HCT116 (cell line): ENCODE measurements at regions not wholly inside any gene's neighbourhood (a gene's known extent, or its start where the extent isn't known, plus 50 kb on each side); places are given as distances from the start of the nearest gene placed in this dataset.

Experiments
- ATAC-seq: fragments of 200-7000 bp; cut with Tn5 transposase; 2 replicates; pipeline ENCODE4 v1.9.1; 2020; ENCODE audit warnings: mild to moderate bottlenecking, moderate library complexity
- BruUV-seq: library from RNA; stranded (reverse); fragments of 400-500 nt; replicated peaks from 2 replicates; lab custom pipeline; 2021; lab: Mats Ljungman, UMichigan
- CTCF ChIA-PET: fragments of 300-600 bp; sonication (Branson Sonifier 250); formaldehyde crosslinking; loops from one replicate; lab custom pipeline; 2021; ENCODE audit warnings: antibody characterized with exemption; lab: Charles Lee
- POLR2A ChIA-PET: fragments of 300-600, 350-600 bp; sonication (Branson Sonifier 250); formaldehyde crosslinking; loops from one replicate; lab custom pipeline; 2021; ENCODE audit warnings: antibody characterized with exemption; lab: Charles Lee
- RAD21 ChIA-PET, 2 experiments: fragments of 300-600 bp; sonication (Branson Sonifier 250); formaldehyde crosslinking; loops; one replicate each; lab custom pipeline; 2023; ENCODE audit warnings: low total read pairs in 2 of 2; ENCODE audit not compliant: uncharacterized antibody in 2 of 2, unreplicated experiment in 2 of 2, low non-redundant PET in 1 of 2; lab: Charles Lee
- DNase-seq: peaks from one replicate; pipeline ENCODE4 v3.0.0-alpha.2; 2010; ENCODE audit warnings: low read depth, low spot score
- H2AFZ ChIP-seq: fragments of 200-600 bp; shearing (Covaris generic), sonication (generic); 2 replicates; pipeline ENCODE4 v1.6.1; 2017; ENCODE audit warnings: low read depth, mixed run types, mixed read lengths, antibody characterized with exemption, low read length; ENCODE audit not compliant: poor library complexity, severe bottlenecking
- H3K27ac ChIP-seq: 2 replicates; pipeline ENCODE4 v1.5.1; 2012; ENCODE audit warnings: low read depth, low read length
- H3K27me3 ChIP-seq: fragments of 200-600 bp; sonication (generic); 2 replicates; pipeline ENCODE4 v1.6.1; 2016; ENCODE audit warnings: mixed run types, low read length, mixed read lengths; ENCODE audit not compliant: insufficient read depth
- H3K36me3 ChIP-seq, 2 experiments: fragments of 200-500 bp in 1 of 2; fragments of 200-600 bp in 1 of 2; sonication (Bioruptor generic) in 1 of 2; sonication (generic) in 1 of 2; 2 replicates each; pipeline versions ENCODE4 v1.5.1 to v1.6.1; 2014 to 2016; ENCODE audit warnings: low read length in 2 of 2, inconsistent platforms in 1 of 2, mixed read lengths in 1 of 2, mixed run types in 1 of 2; ENCODE audit not compliant: insufficient read depth in 2 of 2, control insufficient read depth in 1 of 2
- H3K4me1 ChIP-seq, 2 experiments: fragments of 200-600 bp in 1 of 2; sonication (generic) in 1 of 2; 2 replicates each; pipeline versions ENCODE4 v1.5.1 to v1.6.1; 2012 to 2017; ENCODE audit warnings: low read length in 2 of 2, inconsistent platforms in 1 of 2, mild to moderate bottlenecking in 1 of 2, mixed read lengths in 1 of 2, mixed run types in 1 of 2, moderate library complexity in 1 of 2; ENCODE audit not compliant: insufficient read depth in 2 of 2, control insufficient read depth in 1 of 2
- H3K4me2 ChIP-seq: fragments of 200-600 bp; sonication (generic); 2 replicates; pipeline ENCODE4 v1.6.1; 2017; ENCODE audit warnings: mixed run types, low read length, mixed read lengths
- H3K4me3 ChIP-seq, 2 experiments: fragments of 200-600 bp in 1 of 2; sonication (generic) in 1 of 2; replicated peaks in 1 of 2; 2 replicates each; pipeline ENCODE4 v1.5.1; 2011 to 2016; ENCODE audit warnings: low read length in 2 of 2, control low read depth in 1 of 2, low read depth in 1 of 2, mild to moderate bottlenecking in 1 of 2, mixed read lengths in 1 of 2, mixed run types in 1 of 2
- H3K79me2 ChIP-seq: fragments of 200-600 bp; sonication (generic); 2 replicates; pipeline ENCODE4 v1.6.1; 2017; ENCODE audit warnings: mild to moderate bottlenecking, mixed run types, low read length, moderate library complexity, mixed read lengths; ENCODE audit not compliant: insufficient read depth
- H3K9ac ChIP-seq: fragments of 200-600 bp; sonication (generic); 2 replicates; pipeline ENCODE4 v1.6.1; 2016; ENCODE audit warnings: low read length, mixed read lengths
- H3K9me2 ChIP-seq: fragments of 200-600 bp; sonication (generic), shearing (Covaris generic); 2 replicates; pipeline ENCODE4 v1.6.1; 2017; ENCODE audit warnings: mixed run types, mild to moderate bottlenecking, moderate library complexity; ENCODE audit not compliant: insufficient read depth
- H3K9me3 ChIP-seq, 2 experiments: fragments of 200-500 bp in 1 of 2; fragments of 200-600 bp in 1 of 2; sonication (Bioruptor generic) in 1 of 2; sonication (generic) in 1 of 2; 2 replicates each; pipeline ENCODE4 v1.6.1; 2014 to 2017; ENCODE audit warnings: low read length in 2 of 2, mixed read lengths in 2 of 2, inconsistent platforms in 1 of 2, low read depth in 1 of 2, mild to moderate bottlenecking in 1 of 2, mixed run types in 1 of 2, moderate library complexity in 1 of 2; ENCODE audit not compliant: control insufficient read depth in 1 of 2, insufficient read depth in 1 of 2
- H4K20me1 ChIP-seq: fragments of 200-600 bp; sonication (generic), shearing (Covaris generic); 2 replicates; pipeline ENCODE4 v1.6.1; 2017; ENCODE audit warnings: mixed run types, mild to moderate bottlenecking, moderate library complexity; ENCODE audit not compliant: insufficient read depth
- EGR1 ChIP-seq: IDR thresholded peaks from 2 replicates; pipeline ENCODE4 v1.6.1; 2012; ENCODE audit warnings: low read depth
- EZH2phosphoT487 ChIP-seq: fragments of 200-600 bp; IDR thresholded peaks from 2 replicates; pipeline ENCODE4 v1.6.1; 2018; ENCODE audit warnings: antibody characterized with exemption, borderline replicate concordance
- FOSL1 ChIP-seq: IDR thresholded peaks from 2 replicates; pipeline ENCODE4 v1.6.1; 2012; ENCODE audit warnings: low read depth
- JUND ChIP-seq: IDR thresholded peaks from 2 replicates; pipeline ENCODE4 v1.6.1; 2012
- POLR2A ChIP-seq: IDR thresholded peaks from 2 replicates; pipeline ENCODE4 v1.7.0; 2011; ENCODE audit warnings: borderline replicate concordance; ENCODE audit not compliant: insufficient read depth, insufficient read length; ENCODE audit errors: extremely low read depth
- POLR2AphosphoS5 ChIP-seq: IDR thresholded peaks from 2 replicates; pipeline ENCODE4 v1.6.1; 2011; ENCODE audit warnings: mild to moderate bottlenecking, low read depth, low read length, moderate library complexity
- RAD21 ChIP-seq: IDR thresholded peaks from 2 replicates; pipeline ENCODE4 v1.6.1; 2012; ENCODE audit warnings: low read depth, mild to moderate bottlenecking
- SIN3A ChIP-seq: IDR thresholded peaks from 2 replicates; pipeline ENCODE4 v1.6.1; 2012; ENCODE audit warnings: low read depth
- SP1 ChIP-seq: IDR thresholded peaks from 2 replicates; pipeline ENCODE4 v1.6.1; 2012; ENCODE audit warnings: low read depth
- TCF7L2 ChIP-seq: IDR thresholded peaks from 2 replicates; pipeline ENCODE4 v1.7.0; 2011; ENCODE audit warnings: borderline replicate concordance, inconsistent platforms; ENCODE audit not compliant: insufficient read depth, insufficient read length; ENCODE audit errors: extremely low read depth
- YY1 ChIP-seq: IDR thresholded peaks from 2 replicates; pipeline ENCODE4 v1.6.1; 2011; ENCODE audit warnings: low read length, low read depth, moderate library complexity, mild to moderate bottlenecking; ENCODE audit not compliant: insufficient replicate concordance; ENCODE audit errors: extremely low read depth
- ZBTB33 ChIP-seq: IDR thresholded peaks from 2 replicates; pipeline ENCODE4 v1.6.1; 2011; ENCODE audit warnings: mild to moderate bottlenecking, low read length, moderate library complexity; ENCODE audit not compliant: insufficient replicate concordance; ENCODE audit errors: extremely low read depth
- ZFX ChIP-seq: fragments of 450-650 bp; IDR thresholded peaks from 2 replicates; pipeline ENCODE4 v1.6.1; 2017
- ZNF274 ChIP-seq: fragments of 200-500 bp; sonication (Bioruptor generic); IDR thresholded peaks from 2 replicates; pipeline ENCODE4 v1.6.1; 2014; ENCODE audit warnings: mild to moderate bottlenecking, low read depth, low read length, inconsistent platforms
- intact Hi-C: fragments of 100-400 bp; cut with micrococcal nuclease; formaldehyde crosslinking; loops from 2 replicates; pipeline ENCODE4 v1.10.0; 2022
- TF ChIP-seq, protein P1 (sequence below): IDR thresholded peaks from 2 replicates; pipeline ENCODE4 v1.6.1; 2012

- H3K9me3 ChIP-seq = no peaks in the 10 kb centered on the region
- no peaks in the 10 kb centered on the region for H4K20me1 ChIP-seq
- no peak overlapping the region for H3K4me3 ChIP-seq
- intact Hi-C loops = no loop called here
- no peaks in the 10 kb centered on the region for H3K36me3 ChIP-seq
- no peaks in the 10 kb centered on the region for H3K4me1 ChIP-seq
- ATAC-seq = no peak
- H3K27ac ChIP-seq = no peak overlapping the region
- RAD21 ChIA-PET = no interaction called here
- POLR2A ChIA-PET = no interaction called here
- CTCF ChIA-PET = no interaction called here
- DNase-seq = no peak
- no peak overlapping the region for H3K9ac ChIP-seq
- no peak for TF ChIP-seq POLR2A
- TF ChIP-seq JUND = no peak
- no peak for TF ChIP-seq ZFX
- no peak for TF ChIP-seq FOSL1
- no peak for TF ChIP-seq TCF7L2
- no peak for TF ChIP-seq SIN3A
- TF ChIP-seq EGR1 = no peak
- no peak for TF ChIP-seq ZBTB33
- TF ChIP-seq ZNF274 = no peak
- TF ChIP-seq EZH2phosphoT487 = no peak
- TF ChIP-seq YY1 = no peak
- TF ChIP-seq SP1 = no peak
- TF ChIP-seq POLR2AphosphoS5 = no peak
- no peak for TF ChIP-seq RAD21
- TF ChIP-seq, protein P1, sequence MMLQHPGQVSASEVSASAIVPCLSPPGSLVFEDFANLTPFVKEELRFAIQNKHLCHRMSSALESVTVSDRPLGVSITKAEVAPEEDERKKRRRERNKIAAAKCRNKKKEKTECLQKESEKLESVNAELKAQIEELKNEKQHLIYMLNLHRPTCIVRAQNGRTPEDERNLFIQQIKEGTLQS = no peak
- no peak overlapping the region for H2AFZ ChIP-seq
- no peaks in the 10 kb centered on the region for H3K79me2 ChIP-seq
- H3K4me2 ChIP-seq = no peak overlapping the region
- no peaks in the 10 kb centered on the region for H3K9me2 ChIP-seq
- BruUV-seq = no TSS peak
- H3K27me3 ChIP-seq = no peaks in the 10 kb centered on the region
Observed at GRCh38 chr6:133165235-133165634, 75.9 kb upstream of the EYA4 start.
